ENCODE measurements at regions not wholly inside any gene's neighbourhood (a gene's known extent, or its start where the extent isn't known, plus 50 kb on each side); places are given as distances from the start of the nearest gene placed in this dataset.

GRCh38 chr2:176508374-176508773 is 239.1 kb downstream of the MTX2 start:
- no peak for DNase-seq

- DNase-seq, result peak; percentile 23
These were observed 239.9 kb downstream of the MTX2 start for GRCh38 chr2:176508984-176509740.

GRCh38 chr2:176514276-176514675 is 245.0 kb downstream of the MTX2 start:
- DNase-seq, result no peak

- DNase-seq, result no peak
These were observed 245.7 kb downstream of the MTX2 start for GRCh38 chr2:176514805-176515500.

- DNase-seq, result no peak
These were observed 246.9 kb downstream of the MTX2 start for GRCh38 chr2:176516051-176516602.

GRCh38 chr2:176518823-176519222 is 249.6 kb downstream of the MTX2 start:
- no peak for DNase-seq

- no peak for DNase-seq
These were observed 252.8 kb downstream of the MTX2 start for GRCh38 chr2:176521878-176522670.

GRCh38 chr2:176525086-176525485 is 255.8 kb downstream of the MTX2 start:
- DNase-seq, result no peak

- no peak for DNase-seq
These were observed 258.0 kb downstream of the MTX2 start for GRCh38 chr2:176526995-176527901.

GRCh38 chr2:176531608-176532007 is 262.4 kb downstream of the MTX2 start:
- no peak for DNase-seq

GRCh38 chr2:176533505-176534193 is 264.4 kb downstream of the MTX2 start:
- no peak for DNase-seq

GRCh38 chr2:176534798-176535466 is 265.7 kb downstream of the MTX2 start:
- DNase-seq, result no peak

- DNase-seq, result no peak
These were observed 266.3 kb downstream of the MTX2 start for GRCh38 chr2:176535467-176536113.

- DNase-seq, result no peak
These were observed 267.3 kb downstream of the MTX2 start for GRCh38 chr2:176536439-176537133.

GRCh38 chr2:176537932-176538331 is 268.7 kb downstream of the MTX2 start:
- DNase-seq, result no peak

GRCh38 chr2:176540995-176541394 is 271.8 kb downstream of the MTX2 start:
- DNase-seq, result no peak

GRCh38 chr2:176542476-176542875 is 273.2 kb downstream of the MTX2 start:
- DNase-seq, result no peak

GRCh38 chr2:176544557-176544956 is 275.3 kb downstream of the MTX2 start:
- no peak for DNase-seq

- no peak for DNase-seq
These were observed 276.0 kb downstream of the MTX2 start for GRCh38 chr2:176544991-176545956.
